ENCODE measurements at regions not wholly inside any gene's neighbourhood (a gene's known extent, or its start where the extent isn't known, plus 50 kb on each side); places are given as distances from the start of the nearest gene placed in this dataset.

GRCh38 chr2:48912110-48912509 lies 156.6 kb upstream of the LHCGR start:
- peaks cover 3% of the 10 kb centered on the region for H3K27me3 Mint-ChIP-seq (ENCODE audit: unreplicated experiment)
- H3K36me3 Mint-ChIP-seq (ENCODE audit: low read depth, unreplicated experiment) = no peaks in the 10 kb centered on the region
- no peak for TF ChIP-seq CTCF (IDR thresholded peaks at IDR 0.05; ENCODE audit: unreplicated experiment)
- no peak for DNase-seq (ENCODE audit: low spot score)
- H3K9me3 Mint-ChIP-seq (ENCODE audit: unreplicated experiment) = no peaks in the 10 kb centered on the region
- no peak overlapping the region for H3K27ac Mint-ChIP-seq (ENCODE audit: unreplicated experiment)
- H3K4me1 Mint-ChIP-seq (ENCODE audit: unreplicated experiment) = peaks cover 3% of the 10 kb centered on the region
- no peak overlapping the region for H3K4me3 Mint-ChIP-seq (ENCODE audit: unreplicated experiment)

- H3K36me3 Mint-ChIP-seq (ENCODE audit: low read depth, unreplicated experiment) = no peaks in the 10 kb centered on the region
- no peak for DNase-seq (ENCODE audit: low spot score)
- no peaks in the 10 kb centered on the region for H3K9me3 Mint-ChIP-seq (ENCODE audit: unreplicated experiment)
- no peak overlapping the region for H3K4me3 Mint-ChIP-seq (ENCODE audit: unreplicated experiment)
- no peak overlapping the region for H3K27ac Mint-ChIP-seq (ENCODE audit: unreplicated experiment)
- TF ChIP-seq CTCF (IDR thresholded peaks at IDR 0.05; ENCODE audit: unreplicated experiment) = no peak
- peaks cover 11% of the 10 kb centered on the region for H3K4me1 Mint-ChIP-seq (ENCODE audit: unreplicated experiment)
- no peaks in the 10 kb centered on the region for H3K27me3 Mint-ChIP-seq (ENCODE audit: unreplicated experiment)
Observed at GRCh38 chr2:48910961-48911360, 155.4 kb upstream of the LHCGR start.

GRCh38 chr2:48906633-48907032 lies 151.1 kb upstream of the LHCGR start:
- no peak for DNase-seq (ENCODE audit: low spot score)
- H3K4me3 Mint-ChIP-seq (ENCODE audit: unreplicated experiment) = no peak overlapping the region
- H3K27me3 Mint-ChIP-seq (ENCODE audit: unreplicated experiment) = peaks cover 6% of the 10 kb centered on the region
- no peak overlapping the region for H3K27ac Mint-ChIP-seq (ENCODE audit: unreplicated experiment)
- TF ChIP-seq CTCF (IDR thresholded peaks at IDR 0.05; ENCODE audit: unreplicated experiment) = no peak
- peaks cover 24% of the 10 kb centered on the region for H3K4me1 Mint-ChIP-seq (ENCODE audit: unreplicated experiment)
- no peaks in the 10 kb centered on the region for H3K9me3 Mint-ChIP-seq (ENCODE audit: unreplicated experiment)
- peaks cover 6% of the 10 kb centered on the region for H3K36me3 Mint-ChIP-seq (ENCODE audit: low read depth, unreplicated experiment)

- Mint-ChIP-seq H3K9me3 (ENCODE audit: unreplicated experiment) (no peaks in the 10 kb centered on the region), H3K27me3 (ENCODE audit: unreplicated experiment) (peaks cover 6% of the 10 kb centered on the region), H3K4me3 (ENCODE audit: unreplicated experiment) (no peak overlapping the region), H3K36me3 (ENCODE audit: low read depth, unreplicated experiment) (peaks cover 6% of the 10 kb centered on the region), H3K4me1 (ENCODE audit: unreplicated experiment) (peaks cover 29% of the 10 kb centered on the region), H3K27ac (ENCODE audit: unreplicated experiment) (no peak overlapping the region)
- no peak for DNase-seq (ENCODE audit: low spot score)
- no peak for TF ChIP-seq CTCF (IDR thresholded peaks at IDR 0.05; ENCODE audit: unreplicated experiment)
Observed at GRCh38 chr2:48905696-48906095, 150.2 kb upstream of the LHCGR start.

GRCh38 chr2:48902521-48902920 lies 147.0 kb upstream of the LHCGR start:
- TF ChIP-seq CTCF (IDR thresholded peaks at IDR 0.05; ENCODE audit: unreplicated experiment) = no peak
- Mint-ChIP-seq H3K27me3 (ENCODE audit: unreplicated experiment) (peaks cover 8% of the 10 kb centered on the region), H3K9me3 (ENCODE audit: unreplicated experiment) (no peaks in the 10 kb centered on the region), H3K4me3 (ENCODE audit: unreplicated experiment) (no peak overlapping the region), H3K36me3 (ENCODE audit: low read depth, unreplicated experiment) (peaks cover 6% of the 10 kb centered on the region), H3K4me1 (ENCODE audit: unreplicated experiment) (peaks cover 46% of the 10 kb centered on the region), H3K27ac (ENCODE audit: unreplicated experiment) (no peak overlapping the region)
- DNase-seq (ENCODE audit: low spot score) = no peak

Measured in endothelial cell (in vitro differentiated cells).